ENCODE measurements at regions not wholly inside any gene's neighbourhood (a gene's known extent, or its start where the extent isn't known, plus 50 kb on each side); places are given as distances from the start of the nearest gene placed in this dataset.
A peak's percentile ranks its signal among the peaks of the same experiment; 100 is the strongest.

DNA sequence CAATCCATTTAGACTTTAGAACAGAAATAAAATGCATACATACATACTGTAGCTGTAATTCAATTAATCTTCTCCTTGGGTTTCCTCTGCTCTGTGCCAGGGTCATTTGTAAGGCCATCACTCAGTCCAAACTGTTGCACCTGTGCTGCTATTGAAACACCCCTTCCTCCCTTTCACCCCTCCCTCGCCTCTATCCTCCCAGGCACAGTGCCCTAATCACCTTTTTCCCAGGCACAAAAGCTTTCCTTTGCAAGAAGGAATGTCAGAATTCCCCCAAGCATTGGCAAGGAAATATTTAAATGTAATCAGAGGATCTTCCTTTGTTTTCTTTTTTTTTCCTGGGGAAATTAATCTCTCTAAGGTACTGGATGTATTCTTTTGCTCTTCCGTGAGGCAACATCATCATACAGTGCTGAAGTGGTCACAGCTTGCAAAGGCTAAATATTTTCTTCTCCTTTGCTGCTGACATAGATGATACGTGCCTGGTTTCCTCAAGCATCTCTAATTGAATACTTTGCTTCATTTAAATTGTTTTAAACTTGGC lies 339.3 kb upstream of the NR5A2 start:
- Histone ChIP-seq H3K36me3 (no peaks in the 10 kb centered on the region), H3K27me3 (no peaks in the 10 kb centered on the region), H3K4me1 (peaks cover 0 to 7% (median 0%) of the 10 kb centered on the region in 4 donors), H3K9me3 (no peaks in the 10 kb centered on the region), H3K27ac (replicated peaks in 1 of 4) (no peak overlapping the region), H3K4me3 (no peak overlapping the region)
- 43% methylated on average over 3 of the region's 3 CpGs for WGBS
- no peak for TF ChIP-seq POLR2A (IDR thresholded peaks at IDR 0.05; ENCODE audit: low read depth)
- TF ChIP-seq, protein P1, sequence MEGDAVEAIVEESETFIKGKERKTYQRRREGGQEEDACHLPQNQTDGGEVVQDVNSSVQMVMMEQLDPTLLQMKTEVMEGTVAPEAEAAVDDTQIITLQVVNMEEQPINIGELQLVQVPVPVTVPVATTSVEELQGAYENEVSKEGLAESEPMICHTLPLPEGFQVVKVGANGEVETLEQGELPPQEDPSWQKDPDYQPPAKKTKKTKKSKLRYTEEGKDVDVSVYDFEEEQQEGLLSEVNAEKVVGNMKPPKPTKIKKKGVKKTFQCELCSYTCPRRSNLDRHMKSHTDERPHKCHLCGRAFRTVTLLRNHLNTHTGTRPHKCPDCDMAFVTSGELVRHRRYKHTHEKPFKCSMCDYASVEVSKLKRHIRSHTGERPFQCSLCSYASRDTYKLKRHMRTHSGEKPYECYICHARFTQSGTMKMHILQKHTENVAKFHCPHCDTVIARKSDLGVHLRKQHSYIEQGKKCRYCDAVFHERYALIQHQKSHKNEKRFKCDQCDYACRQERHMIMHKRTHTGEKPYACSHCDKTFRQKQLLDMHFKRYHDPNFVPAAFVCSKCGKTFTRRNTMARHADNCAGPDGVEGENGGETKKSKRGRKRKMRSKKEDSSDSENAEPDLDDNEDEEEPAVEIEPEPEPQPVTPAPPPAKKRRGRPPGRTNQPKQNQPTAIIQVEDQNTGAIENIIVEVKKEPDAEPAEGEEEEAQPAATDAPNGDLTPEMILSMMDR (IDR thresholded peaks at IDR 0.05): no peak
- TF ChIP-seq EP300 (IDR thresholded peaks at IDR 0.05): no peak
- TF ChIP-seq POLR2AphosphoS5 (IDR thresholded peaks at IDR 0.05): no peak
- intact Hi-C loops (cut with DNase I): loop anchor here (10.0 kb wide), 1 partner anchor 617 kb away; no protein-coding TSS in a partner anchor
- no peak for DNase-seq (ENCODE audit: extremely low spot score)

DNA sequence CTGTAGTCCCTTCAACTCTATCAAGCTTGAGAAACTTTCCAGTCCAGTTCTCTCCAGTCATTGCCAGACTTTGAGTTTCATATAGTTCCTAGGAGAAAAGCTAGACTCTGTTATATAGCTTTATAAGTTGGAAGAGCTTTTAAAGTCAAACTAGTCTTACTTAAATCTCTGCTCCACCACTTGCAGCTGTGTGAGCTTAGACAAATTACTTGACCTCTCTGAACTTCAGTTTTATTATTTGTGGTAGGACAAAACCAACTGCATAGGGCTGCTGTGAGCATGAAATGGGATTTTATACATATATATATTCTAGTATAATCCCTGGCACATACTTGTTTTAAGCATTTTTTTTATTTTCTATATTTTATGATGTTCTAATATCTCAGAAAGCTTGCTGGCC lies 338.7 kb upstream of the NR5A2 start:
- Histone ChIP-seq H3K4me3 (no peak overlapping the region), H3K27me3 (no peaks in the 10 kb centered on the region), H3K36me3 (no peaks in the 10 kb centered on the region), H3K9me3 (no peaks in the 10 kb centered on the region), H3K4me1 (peaks cover 0 to 7% (median 0%) of the 10 kb centered on the region in 4 donors), H3K27ac (replicated peaks in 1 of 4) (no peak overlapping the region)
- no peak for DNase-seq (ENCODE audit: extremely low spot score)
- intact Hi-C loops (cut with DNase I): loop anchor here (10.0 kb wide), 1 partner anchor 616 kb away; no protein-coding TSS in a partner anchor
- TF ChIP-seq EP300 (IDR thresholded peaks at IDR 0.05) (no peak), POLR2A (IDR thresholded peaks at IDR 0.05; ENCODE audit: low read depth) (no peak), POLR2AphosphoS5 (IDR thresholded peaks at IDR 0.05) (no peak)
- TF ChIP-seq, protein P1 (IDR thresholded peaks at IDR 0.05): no peak

DNA sequence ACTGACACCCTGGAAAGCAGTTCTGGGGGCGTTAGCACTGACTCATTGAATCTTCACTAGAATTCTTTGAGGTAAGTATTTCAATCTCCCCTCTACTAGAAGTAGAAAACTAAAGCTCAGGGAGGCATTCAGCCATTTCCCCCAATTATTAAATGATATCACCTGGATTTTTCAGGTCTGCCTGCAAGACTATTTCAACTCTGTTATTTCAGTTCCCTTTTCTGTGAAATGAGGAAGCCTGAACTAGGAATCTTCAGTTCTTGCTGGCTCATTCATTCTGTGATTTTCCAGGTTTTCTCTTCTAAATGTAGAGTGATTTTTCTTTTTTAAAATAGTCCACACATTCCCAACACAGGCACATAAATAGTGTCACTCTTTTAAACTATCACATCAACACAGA lies 337.0 kb upstream of the NR5A2 start:
- TF ChIP-seq, protein P1 (IDR thresholded peaks at IDR 0.05): no peak
- TF ChIP-seq POLR2AphosphoS5 (IDR thresholded peaks at IDR 0.05): no peak
- TF ChIP-seq POLR2A (IDR thresholded peaks at IDR 0.05; ENCODE audit: low read depth): no peak
- no peak for TF ChIP-seq EP300 (IDR thresholded peaks at IDR 0.05)
- Histone ChIP-seq H3K27ac (replicated peaks in 1 of 4) (no peak overlapping the region), H3K4me1 (peaks cover 0 to under 1% (median 0%) of the 10 kb centered on the region in 4 donors), H3K27me3 (no peaks in the 10 kb centered on the region), H3K36me3 (no peaks in the 10 kb centered on the region), H3K9me3 (no peaks in the 10 kb centered on the region), H3K4me3 (no peak overlapping the region)
- WGBS: 75% methylated on average over 1 of the region's 1 CpG
- intact Hi-C loops (cut with DNase I): no loop called here
- DNase-seq (ENCODE audit: extremely low spot score): no peak

DNA sequence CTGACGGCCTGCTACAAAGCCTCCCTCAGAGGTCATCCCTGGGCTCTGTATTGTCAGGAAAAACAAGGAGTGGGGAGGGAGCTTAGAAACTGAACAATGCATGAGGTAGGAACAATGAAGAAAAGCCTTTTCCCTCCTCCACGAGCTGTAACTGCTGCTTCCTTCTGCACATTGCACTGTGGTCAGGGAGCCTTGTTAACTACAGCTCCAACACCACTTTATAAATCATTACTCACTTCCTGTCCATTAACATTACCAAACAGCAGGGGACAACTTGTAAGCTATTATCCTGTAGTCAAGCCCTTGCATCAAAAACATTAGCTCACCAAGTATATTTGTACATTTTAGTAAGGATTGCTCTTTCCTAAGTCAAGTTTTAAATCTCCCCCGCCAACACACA lies 336.0 kb upstream of the NR5A2 start:
- TF ChIP-seq, protein P1 (IDR thresholded peaks at IDR 0.05): no peak
- TF ChIP-seq POLR2AphosphoS5 (IDR thresholded peaks at IDR 0.05): peak in 1 of 2 donors; percentile 32
- WGBS: 58% methylated on average over 3 of the region's 3 CpGs
- Histone ChIP-seq H3K9me3 (no peaks in the 10 kb centered on the region), H3K27ac (replicated peaks in 1 of 4) (no peak overlapping the region), H3K4me1 (no peaks in the 10 kb centered on the region), H3K4me3 (no peak overlapping the region), H3K27me3 (no peaks in the 10 kb centered on the region), H3K36me3 (no peaks in the 10 kb centered on the region)
- intact Hi-C loops (cut with DNase I): no loop called here
- no peak for DNase-seq (ENCODE audit: extremely low spot score)

DNA sequence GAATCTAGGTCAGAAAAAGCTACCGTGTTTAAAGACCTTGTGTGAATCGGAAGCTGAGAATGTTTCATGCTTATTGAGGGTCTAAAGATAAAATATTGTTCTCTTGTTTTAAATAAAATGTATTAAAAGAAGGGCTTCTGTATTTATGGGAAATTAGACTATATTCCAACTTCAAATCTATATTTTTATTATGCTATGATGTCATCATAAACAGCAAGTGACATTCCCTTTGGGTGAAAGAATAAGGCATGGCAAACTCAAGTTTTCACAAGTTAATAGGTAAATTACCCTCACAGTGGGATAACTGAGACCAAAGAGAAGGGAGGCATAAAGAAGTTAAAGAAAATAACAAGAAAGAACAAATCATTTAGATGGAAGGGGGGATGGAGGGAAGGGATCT lies 333.8 kb upstream of the NR5A2 start:
- Histone ChIP-seq H3K36me3 (no peaks in the 10 kb centered on the region), H3K4me3 (no peak overlapping the region), H3K4me1 (no peaks in the 10 kb centered on the region), H3K9me3 (no peaks in the 10 kb centered on the region), H3K27ac (replicated peaks in 1 of 4) (no peak overlapping the region), H3K27me3 (no peaks in the 10 kb centered on the region)
- DNase-seq (ENCODE audit: extremely low spot score): no peak
- intact Hi-C loops (cut with DNase I): no loop called here
- TF ChIP-seq POLR2A (IDR thresholded peaks at IDR 0.05; ENCODE audit: low read depth): no peak
- no peak for TF ChIP-seq POLR2AphosphoS5 (IDR thresholded peaks at IDR 0.05)
- TF ChIP-seq EP300 (IDR thresholded peaks at IDR 0.05): no peak
- TF ChIP-seq, protein P1 (IDR thresholded peaks at IDR 0.05): no peak
- WGBS: 92% methylated on average over 2 of the region's 2 CpGs
